ENCODE measurements at regions not wholly inside any gene's neighbourhood (a gene's known extent, or its start where the extent isn't known, plus 50 kb on each side); places are given as distances from the start of the nearest gene placed in this dataset.

DNA sequence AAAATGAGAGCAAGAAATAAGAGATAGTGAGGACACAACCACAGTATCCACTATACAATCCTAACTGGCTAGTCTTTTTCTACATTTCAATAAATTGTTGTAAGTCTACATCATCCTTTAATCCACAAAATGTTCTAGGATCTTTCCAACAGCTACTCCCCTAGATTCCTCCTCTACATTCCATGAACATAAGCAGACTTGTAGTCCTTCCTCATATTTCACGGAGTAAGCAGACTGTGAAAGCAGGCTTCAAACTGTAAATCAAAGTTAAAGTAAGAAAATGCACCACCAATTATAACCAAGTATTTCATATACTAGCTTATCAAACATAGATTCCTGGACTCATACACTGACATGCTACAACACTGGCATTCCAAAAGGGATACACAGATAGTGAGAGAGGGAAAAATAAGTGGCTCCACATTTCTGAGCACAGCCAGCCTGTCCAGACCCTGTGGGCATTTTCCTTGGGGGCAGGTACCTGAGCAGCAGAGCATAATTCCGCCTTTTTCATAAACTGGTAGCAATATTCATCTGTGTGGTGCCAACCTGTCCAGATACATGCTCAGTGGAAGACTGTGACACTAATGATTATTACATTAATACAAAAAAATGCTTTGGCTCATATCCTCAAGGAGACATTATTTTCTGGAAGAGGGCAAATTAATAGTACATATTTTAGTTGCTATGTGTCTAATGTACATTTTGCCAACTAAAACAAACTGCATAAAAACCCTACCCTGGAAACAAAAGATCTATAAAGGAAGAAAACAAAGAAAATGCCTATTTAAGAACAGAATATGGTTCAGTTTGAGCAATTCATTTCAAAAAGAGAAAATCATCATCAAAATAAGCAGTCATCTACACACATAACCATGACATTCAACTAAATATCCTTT is 113.3 kb upstream of the FSCB start:
- in situ Hi-C loops (cut with HindIII; ENCODE audit: low pct_ligation_motif_present, low sequenced_read_pairs), result no loop called here
- H3K27me3 ChIP-seq (replicated peaks), result no peaks in the 10 kb centered on the region
- H3K27ac ChIP-seq, result no peak overlapping the region
- no peak for DNase-seq
- H3K36me3 ChIP-seq (replicated peaks), result no peaks in the 10 kb centered on the region
- H3K4me3 ChIP-seq (ENCODE audit: low read depth, low read length), result no peak overlapping the region
- no peak for TF ChIP-seq CTCF (IDR thresholded peaks at IDR 0.05; ENCODE audit: low read depth, low read length, missing control alignments)

DNA sequence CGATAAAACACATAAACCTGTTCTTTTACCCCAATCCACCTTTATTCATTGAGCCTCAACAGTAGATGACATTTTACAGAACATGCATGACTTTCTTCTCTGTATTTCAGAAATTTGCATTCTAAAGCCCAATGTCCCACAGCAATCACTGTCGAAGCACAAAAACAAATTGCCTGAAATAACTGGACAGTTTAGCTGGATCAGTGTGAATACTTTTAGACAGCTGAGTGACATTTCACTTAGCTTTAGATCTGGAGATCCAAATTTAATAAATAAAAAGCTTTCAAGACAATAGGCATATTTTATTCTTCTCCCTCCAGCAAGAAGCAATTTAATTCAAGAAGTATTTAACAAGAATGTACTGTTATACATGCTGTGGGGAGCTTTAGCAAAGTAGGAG is 109.1 kb upstream of the FSCB start:
- in situ Hi-C loops (cut with HindIII; ENCODE audit: low pct_ligation_motif_present, low sequenced_read_pairs), result no loop called here
- no peak for TF ChIP-seq CTCF (IDR thresholded peaks at IDR 0.05; ENCODE audit: low read depth, low read length, missing control alignments)
- Histone ChIP-seq H3K4me3 (ENCODE audit: low read depth, low read length) (no peak overlapping the region), H3K27me3 (replicated peaks) (no peaks in the 10 kb centered on the region), H3K27ac (no peak overlapping the region), H3K36me3 (replicated peaks) (no peaks in the 10 kb centered on the region)
- no peak for DNase-seq

- DNase-seq, result no peak
- Histone ChIP-seq H3K36me3 (replicated peaks) (no peaks in the 10 kb centered on the region), H3K27ac (no peak overlapping the region), H3K4me3 (ENCODE audit: low read depth, low read length) (no peak overlapping the region), H3K27me3 (replicated peaks) (no peaks in the 10 kb centered on the region)
- no peak for TF ChIP-seq CTCF (IDR thresholded peaks at IDR 0.05; ENCODE audit: low read depth, low read length, missing control alignments)
- in situ Hi-C loops (cut with HindIII; ENCODE audit: low pct_ligation_motif_present, low sequenced_read_pairs), result no loop called here
These were observed 106.1 kb upstream of the FSCB start for GRCh38 chr14:44613061-44613712.

DNA sequence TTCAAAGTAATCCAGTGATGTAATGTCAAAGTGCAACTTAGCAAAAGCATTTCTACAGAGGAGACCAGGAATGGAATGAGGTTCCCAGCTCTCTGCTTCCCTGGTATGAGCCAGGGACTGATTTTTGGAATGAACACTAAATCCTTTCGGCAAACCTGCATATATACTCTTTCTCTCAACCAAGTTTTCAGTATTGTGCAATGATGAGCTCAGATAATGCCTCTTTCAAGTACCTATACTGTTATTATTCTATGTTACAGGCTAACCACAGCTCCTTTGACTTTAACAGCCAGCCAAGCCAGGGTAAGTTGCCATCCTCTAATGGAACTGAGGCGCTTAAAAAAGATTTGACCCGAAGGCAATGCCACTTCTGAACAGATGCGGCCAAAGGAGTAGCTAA is 104.9 kb upstream of the FSCB start:
- no peak for TF ChIP-seq CTCF (IDR thresholded peaks at IDR 0.05; ENCODE audit: low read depth, low read length, missing control alignments)
- Histone ChIP-seq H3K36me3 (replicated peaks) (no peaks in the 10 kb centered on the region), H3K27me3 (replicated peaks) (no peaks in the 10 kb centered on the region), H3K27ac (no peak overlapping the region), H3K4me3 (ENCODE audit: low read depth, low read length) (no peak overlapping the region)
- no peak for DNase-seq
- in situ Hi-C loops (cut with HindIII; ENCODE audit: low pct_ligation_motif_present, low sequenced_read_pairs), result no loop called here

- in situ Hi-C loops (cut with HindIII; ENCODE audit: low pct_ligation_motif_present, low sequenced_read_pairs), result no loop called here
- no peak overlapping the region for H3K27ac ChIP-seq
- no peak overlapping the region for H3K4me3 ChIP-seq (ENCODE audit: low read depth, low read length)
- H3K27me3 ChIP-seq (replicated peaks), result no peaks in the 10 kb centered on the region
- no peak for TF ChIP-seq CTCF (IDR thresholded peaks at IDR 0.05; ENCODE audit: low read depth, low read length, missing control alignments)
- no peaks in the 10 kb centered on the region for H3K36me3 ChIP-seq (replicated peaks)
- DNase-seq, result no peak
These were observed 102.9 kb upstream of the FSCB start for GRCh38 chr14:44609876-44610510.

All from brain microvascular endothelial cell (primary cell).